Ovary (tissue), 7 donors: ENCODE measurements at regions not wholly inside any gene's neighbourhood (a gene's known extent, or its start where the extent isn't known, plus 50 kb on each side); places are given as distances from the start of the nearest gene placed in this dataset.

ENCODE experiments used
- DNase-seq, 5 donors: peaks; one replicate each; pipeline ENCODE4 v3.0.0-alpha.2; 2019 to 2020
- H3K27ac ChIP-seq, 2 donors: fragments of 200-600 bp; one replicate each; pipeline versions ENCODE4 v1.5.1 to v1.8.0; 2019 to 2022
- H3K27me3 ChIP-seq: fragments of 200-600 bp; one replicate; pipeline ENCODE4 v1.8.0; 2022
- H3K36me3 ChIP-seq: fragments of 200-600 bp; sonication (generic); one replicate; pipeline ENCODE4 v1.5.1; 2019
- H3K4me1 ChIP-seq: one replicate; pipeline ENCODE4 v1.8.1; 2013; ENCODE audit warnings: mild to moderate bottlenecking, moderate library complexity; ENCODE audit not compliant: insufficient read depth
- H3K4me3 ChIP-seq: fragments of 200-600 bp; sonication (generic); one replicate; pipeline ENCODE4 v1.5.1; 2017
- H3K9me3 ChIP-seq, 2 donors: fragments of 200-600 bp in 1 of 2; sonication (generic) in 1 of 2; one replicate each; pipeline versions ENCODE4 v1.5.1 to v1.8.1; 2013 to 2019; ENCODE audit warnings: mild to moderate bottlenecking in 1 of 2, moderate library complexity in 1 of 2
- CTCF ChIP-seq, 3 donors: fragments of 450-650 bp in 2 of 3; fragments of 200-600 bp in 1 of 3; IDR thresholded peaks; one replicate each; pipeline versions ENCODE4 v1.5.1 to v1.8.0; 2016 to 2022; ENCODE audit warnings: antibody characterized with exemption in 3 of 3, mild to moderate bottlenecking in 1 of 3
- EP300 ChIP-seq: sonication (generic); formaldehyde crosslinking; IDR thresholded peaks from one replicate; pipeline ENCODE4 v1.6.1; 2017; ENCODE audit warnings: antibody characterized with exemption
- POLR2A ChIP-seq: fragments of 450-650 bp; IDR thresholded peaks from one replicate; pipeline ENCODE4 v1.6.1; 2017; ENCODE audit warnings: antibody characterized with exemption, mild to moderate bottlenecking, moderate library complexity
- WGBS, 3 donors: extraction: QIAGEN DNeasy Blood & Tissue Kit in 1 of 3; methylation state at CpG; one replicate each; pipeline versions ENCODE4 v1.1.5 to v1.1.7; 2013 to 2017; 5-methylcytosine and 5-hydroxymethylcytosine counted together
- intact Hi-C, 4 donors: fragments of 100-400 bp; cut with DNase I; formaldehyde crosslinking; loops; one replicate each; pipeline versions ENCODE4 v1.11.0 to v1.15.1; 2022 to 2023
- donor health status: DM: no; HTN: no; CAD: no; lungs with moderate emphysema.
- donor health status: DM: no; HTN: no; CAD: no.
- donor health status: Bipolar disorder and iron deficiency.
- donor health status: DM: no; HTN: no; CAD: no.
- donor health status: DM: yes; HTN: yes; CAD: no.

- WGBS, 3 donors: 81 to 90% (median 87%) methylated on average over 6 of the region's 6 CpGs
- TF ChIP-seq EP300 (no peak), CTCF (IDR thresholded peaks at IDR 0.05) (no peak), POLR2A (no peak)
- H3K27ac ChIP-seq: no peak overlapping the region
- no peaks in the 10 kb centered on the region for H3K4me1 ChIP-seq
- H3K4me3 ChIP-seq: no peak overlapping the region
- no peaks in the 10 kb centered on the region for H3K27me3 ChIP-seq
- intact Hi-C loops: no loop called here
- H3K36me3 ChIP-seq: no peaks in the 10 kb centered on the region
- H3K9me3 ChIP-seq: no peaks in the 10 kb centered on the region
- no peak for DNase-seq
Measured at GRCh38 chr21:20404915-20405314, 593.3 kb upstream of the NCAM2 start.

GRCh38 chr21:20418353-20418752 lies 579.9 kb upstream of the NCAM2 start:
- DNase-seq: no peak
- no peak overlapping the region for H3K27ac ChIP-seq
- WGBS, 3 donors: 86 to 93% (median 90%) methylated on average over 6 of the region's 6 CpGs
- H3K4me1 ChIP-seq: no peaks in the 10 kb centered on the region
- no peaks in the 10 kb centered on the region for H3K36me3 ChIP-seq
- intact Hi-C loops: no loop called here
- H3K4me3 ChIP-seq: no peak overlapping the region
- TF ChIP-seq EP300 (no peak), CTCF (IDR thresholded peaks at IDR 0.05) (no peak), POLR2A (no peak)
- H3K9me3 ChIP-seq: no peaks in the 10 kb centered on the region
- no peaks in the 10 kb centered on the region for H3K27me3 ChIP-seq

- H3K9me3 ChIP-seq: no peaks in the 10 kb centered on the region
- H3K36me3 ChIP-seq: no peaks in the 10 kb centered on the region
- no peak overlapping the region for H3K27ac ChIP-seq
- H3K4me1 ChIP-seq: no peaks in the 10 kb centered on the region
- no peak for TF ChIP-seq EP300
- no peak for TF ChIP-seq CTCF (IDR thresholded peaks at IDR 0.05)
- TF ChIP-seq POLR2A: no peak
- intact Hi-C loops: no loop called here
- WGBS, 3 donors: 75 to 81% (median 77%) methylated on average over 2 of the region's 2 CpGs
- H3K27me3 ChIP-seq: no peaks in the 10 kb centered on the region
- H3K4me3 ChIP-seq: no peak overlapping the region
- no peak for DNase-seq
Measured at GRCh38 chr21:20419772-20420171, 578.4 kb upstream of the NCAM2 start.

GRCh38 chr21:20424943-20425342 lies 573.3 kb upstream of the NCAM2 start:
- no peak for DNase-seq
- Histone ChIP-seq H3K4me3 (no peak overlapping the region), H3K36me3 (no peaks in the 10 kb centered on the region), H3K27me3 (no peaks in the 10 kb centered on the region), H3K9me3 (no peaks in the 10 kb centered on the region), H3K27ac (no peak overlapping the region), H3K4me1 (no peaks in the 10 kb centered on the region)
- intact Hi-C loops: no loop called here
- TF ChIP-seq POLR2A (no peak), EP300 (no peak)
- 81 to 92% (median 90%) methylated on average over 7 of the region's 7 CpGs for WGBS, 3 donors

GRCh38 chr21:20425856-20426255 lies 572.4 kb upstream of the NCAM2 start:
- WGBS, 3 donors: 93 to 97% (median 94%) methylated on average over 12 of the region's 12 CpGs
- no peak overlapping the region for H3K4me3 ChIP-seq

More at GRCh38 chr21:20425856-20426255, 572.4 kb upstream of the NCAM2 start:
- Histone ChIP-seq H3K27ac (no peak overlapping the region), H3K9me3 (no peaks in the 10 kb centered on the region), H3K4me1 (no peaks in the 10 kb centered on the region), H3K27me3 (no peaks in the 10 kb centered on the region), H3K36me3 (no peaks in the 10 kb centered on the region)
- TF ChIP-seq EP300: no peak
- no peak for TF ChIP-seq CTCF (IDR thresholded peaks at IDR 0.05)
- no peak for TF ChIP-seq POLR2A
- DNase-seq: no peak
- intact Hi-C loops: no loop called here
